Activated naive CD4-positive, alpha-beta T cell treated with anti-CD3 and anti-CD28 coated beads, Interleukin-2, amount 10 ng/mL, durations not matched to agents 7 days and 5 days (primary cell): ENCODE measurements at regions not wholly inside any gene's neighbourhood (a gene's known extent, or its start where the extent isn't known, plus 50 kb on each side); places are given as distances from the start of the nearest gene placed in this dataset.

Experiments used
- CTCF ChIA-PET: fragments of 350-600 bp; sonication (Branson Sonifier 250); formaldehyde crosslinking; loops from one replicate; lab custom pipeline; 2021; ENCODE audit warnings: antibody characterized with exemption; lab: Charles Lee
- DNase-seq: peaks from one replicate; pipeline ENCODE4 v3.0.0-alpha.2; 2020
- H3K27ac Mint-ChIP-seq: one replicate; pipeline ENCODE4 v1.8.0; 2021; ENCODE audit warnings: mild to moderate bottlenecking, moderate library complexity, mixed read lengths
- H3K27me3 Mint-ChIP-seq: one replicate; pipeline ENCODE4 v1.8.0; 2021; ENCODE audit warnings: mild to moderate bottlenecking, mixed read lengths
- H3K36me3 Mint-ChIP-seq: one replicate; pipeline ENCODE4 v1.8.0; 2021; ENCODE audit warnings: mixed read lengths
- H3K4me1 Mint-ChIP-seq: one replicate; pipeline ENCODE4 v1.8.0; 2021; ENCODE audit warnings: mixed read lengths
- H3K4me3 Mint-ChIP-seq: one replicate; pipeline ENCODE4 v1.8.0; 2021; ENCODE audit warnings: mild to moderate bottlenecking, moderate library complexity, mixed read lengths
- H3K9me3 Mint-ChIP-seq: one replicate; pipeline ENCODE4 v1.8.0; 2021; ENCODE audit warnings: mixed read lengths

DNA sequence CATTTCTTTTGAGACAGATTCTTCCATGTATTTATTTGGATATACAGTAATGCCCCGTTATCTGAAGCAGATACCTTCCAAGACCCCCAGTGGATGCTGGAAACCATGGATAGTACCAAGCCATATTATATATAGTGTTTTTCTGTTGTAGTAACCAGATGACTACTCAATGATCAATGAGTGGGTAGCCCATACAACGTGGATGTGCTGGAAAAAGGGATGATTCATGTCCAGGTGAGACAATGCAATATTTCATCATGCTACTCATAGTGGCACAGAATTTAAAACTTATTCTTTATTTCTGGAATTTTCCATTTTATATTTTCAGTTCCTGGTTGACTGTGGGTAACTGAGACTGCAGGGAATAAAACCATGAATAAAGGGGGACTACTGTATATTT lies 427.5 kb downstream of the METTL15 start:
- no peaks in the 10 kb centered on the region for H3K27me3 Mint-ChIP-seq
- CTCF ChIA-PET, result no interaction called here
- DNase-seq, result no peak
- H3K36me3 Mint-ChIP-seq, result no peaks in the 10 kb centered on the region
- H3K4me3 Mint-ChIP-seq, result no peak overlapping the region
- H3K4me1 Mint-ChIP-seq, result no peaks in the 10 kb centered on the region
- H3K27ac Mint-ChIP-seq, result no peak overlapping the region
- H3K9me3 Mint-ChIP-seq, result no peaks in the 10 kb centered on the region

DNA sequence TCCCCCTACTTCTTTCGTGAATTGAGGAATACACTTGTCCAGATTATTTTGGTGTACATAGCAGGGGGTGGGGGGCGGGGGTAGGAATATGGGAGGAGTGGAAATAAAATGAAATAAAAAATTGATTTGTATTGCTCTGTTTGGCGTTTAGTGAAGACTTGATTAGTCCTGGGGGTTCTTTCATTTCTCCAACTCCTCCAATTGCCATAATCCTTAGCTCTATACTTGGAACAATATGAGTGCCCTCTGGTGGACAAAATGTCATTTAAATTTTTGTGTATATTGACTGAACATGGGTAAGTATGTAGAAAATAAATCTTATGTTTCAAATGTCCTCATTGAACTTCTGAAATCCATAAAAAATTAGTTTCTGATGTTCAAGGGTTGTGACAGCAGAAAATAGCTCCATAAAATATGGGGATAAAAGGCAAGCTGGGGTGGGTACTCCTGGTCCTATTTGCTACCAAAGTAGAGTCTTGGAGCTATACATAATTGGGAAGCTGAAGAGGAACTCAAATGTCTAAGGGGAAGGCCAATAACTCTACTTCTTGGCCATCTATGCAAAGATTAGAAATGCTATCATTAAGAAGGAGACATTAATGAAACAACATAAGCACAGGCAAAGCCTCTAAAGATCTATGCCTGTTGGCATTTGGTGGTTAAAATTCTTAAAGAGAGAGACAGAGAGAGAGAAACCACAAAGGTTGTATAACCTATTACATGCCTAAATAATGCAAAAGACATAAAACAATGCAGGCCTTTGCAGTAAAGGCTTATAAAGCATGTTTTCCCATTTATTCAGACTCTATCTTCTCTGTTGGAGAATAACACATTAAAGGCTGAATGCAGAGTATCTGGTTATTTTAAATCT lies 421.6 kb downstream of the METTL15 start:
- no peaks in the 10 kb centered on the region for H3K36me3 Mint-ChIP-seq
- no peaks in the 10 kb centered on the region for H3K4me1 Mint-ChIP-seq
- CTCF ChIA-PET, result interaction anchor here (1.0 to 3.7 kb wide), 3 partner anchors 13 to 833 kb away, joined by 4 to 33 read pairs (median 6); partner anchors contain the start of gene BDNF
- DNase-seq, result no peak
- no peak overlapping the region for H3K27ac Mint-ChIP-seq
- H3K9me3 Mint-ChIP-seq, result peaks cover 10% of the 10 kb centered on the region
- H3K4me3 Mint-ChIP-seq, result no peak overlapping the region
- H3K27me3 Mint-ChIP-seq, result no peaks in the 10 kb centered on the region

DNA sequence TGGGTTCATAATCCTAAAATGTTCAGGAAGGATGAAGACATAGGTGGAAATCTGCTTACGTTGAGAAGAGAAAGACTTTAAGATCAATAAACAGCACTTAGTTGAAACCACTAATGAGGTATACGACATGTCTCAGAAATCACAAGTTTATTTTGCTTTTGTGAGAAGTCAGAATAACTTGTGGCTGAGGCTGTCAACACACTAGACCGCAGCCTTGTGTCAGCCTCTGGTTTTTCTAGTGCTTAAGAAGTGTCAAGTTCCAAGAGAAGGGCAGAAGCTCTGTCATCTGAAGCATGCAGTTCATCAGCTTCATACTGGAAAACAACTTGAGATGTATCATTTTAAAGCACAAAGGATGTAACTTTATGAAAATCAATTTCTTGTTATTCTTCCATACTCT lies 420.9 kb downstream of the METTL15 start:
- H3K4me1 Mint-ChIP-seq, result no peaks in the 10 kb centered on the region
- H3K27ac Mint-ChIP-seq, result no peak overlapping the region
- no peaks in the 10 kb centered on the region for H3K36me3 Mint-ChIP-seq
- peaks cover 15% of the 10 kb centered on the region for H3K9me3 Mint-ChIP-seq
- H3K4me3 Mint-ChIP-seq, result no peak overlapping the region
- CTCF ChIA-PET, result interaction anchor here (1.0 to 3.7 kb wide), 3 partner anchors 12 to 832 kb away, joined by 4 to 33 read pairs (median 6); partner anchors contain the start of gene BDNF
- no peaks in the 10 kb centered on the region for H3K27me3 Mint-ChIP-seq
- no peak for DNase-seq

DNA sequence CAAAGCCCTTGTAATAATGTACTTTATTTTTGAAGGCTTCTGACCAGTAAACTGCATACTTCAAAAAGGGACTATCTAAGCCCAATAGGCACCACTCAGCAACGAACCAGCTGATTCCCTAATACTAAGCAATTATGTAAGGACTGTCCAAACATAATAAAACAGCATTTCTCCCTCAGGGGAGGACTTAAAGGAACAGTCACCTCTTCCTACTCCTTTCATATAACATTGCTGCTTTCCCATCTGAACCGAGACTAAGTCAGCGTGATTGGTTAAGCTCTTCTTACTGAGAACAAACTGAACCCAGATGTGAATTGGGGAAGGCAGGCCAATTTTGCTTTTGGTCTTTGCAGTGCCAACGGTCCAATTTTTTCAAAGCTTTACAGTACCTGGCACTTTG lies 420.0 kb downstream of the METTL15 start:
- CTCF ChIA-PET, result interaction anchor here (3.7 kb wide), 1 partner anchor 829 kb away, joined by 33 read pairs; the partner anchor contains the start of gene BDNF
- Mint-ChIP-seq H3K9me3 (peaks cover 15% of the 10 kb centered on the region), H3K27ac (no peak overlapping the region), H3K36me3 (no peaks in the 10 kb centered on the region), H3K4me1 (no peaks in the 10 kb centered on the region), H3K27me3 (no peaks in the 10 kb centered on the region), H3K4me3 (no peak overlapping the region)
- DNase-seq, result no peak

DNA sequence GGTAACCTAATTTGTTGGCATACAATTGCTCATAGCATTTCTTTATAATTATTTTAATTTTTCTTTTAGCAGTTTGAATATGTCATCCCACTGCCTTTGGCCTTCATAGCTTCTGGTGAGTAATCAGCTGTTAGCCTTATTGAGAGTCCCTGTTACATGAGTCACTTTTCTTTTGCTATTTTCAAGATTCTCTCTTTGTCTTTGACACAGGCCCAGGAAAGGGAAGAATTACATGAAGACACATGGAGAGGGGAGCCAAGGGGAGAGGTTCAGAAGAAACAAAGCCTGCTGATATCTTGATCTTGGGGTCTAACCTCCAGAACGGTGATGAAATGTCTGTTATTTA lies 418.2 kb downstream of the METTL15 start:
- Mint-ChIP-seq H3K27me3 (no peaks in the 10 kb centered on the region), H3K4me1 (no peaks in the 10 kb centered on the region), H3K27ac (no peak overlapping the region), H3K9me3 (peaks cover 15% of the 10 kb centered on the region), H3K4me3 (no peak overlapping the region), H3K36me3 (no peaks in the 10 kb centered on the region)
- no peak for DNase-seq
- CTCF ChIA-PET, result interaction anchor here (0.8 kb wide), 1 partner anchor 624 kb away, joined by 3 read pairs; no protein-coding TSS in a partner anchor

DNA sequence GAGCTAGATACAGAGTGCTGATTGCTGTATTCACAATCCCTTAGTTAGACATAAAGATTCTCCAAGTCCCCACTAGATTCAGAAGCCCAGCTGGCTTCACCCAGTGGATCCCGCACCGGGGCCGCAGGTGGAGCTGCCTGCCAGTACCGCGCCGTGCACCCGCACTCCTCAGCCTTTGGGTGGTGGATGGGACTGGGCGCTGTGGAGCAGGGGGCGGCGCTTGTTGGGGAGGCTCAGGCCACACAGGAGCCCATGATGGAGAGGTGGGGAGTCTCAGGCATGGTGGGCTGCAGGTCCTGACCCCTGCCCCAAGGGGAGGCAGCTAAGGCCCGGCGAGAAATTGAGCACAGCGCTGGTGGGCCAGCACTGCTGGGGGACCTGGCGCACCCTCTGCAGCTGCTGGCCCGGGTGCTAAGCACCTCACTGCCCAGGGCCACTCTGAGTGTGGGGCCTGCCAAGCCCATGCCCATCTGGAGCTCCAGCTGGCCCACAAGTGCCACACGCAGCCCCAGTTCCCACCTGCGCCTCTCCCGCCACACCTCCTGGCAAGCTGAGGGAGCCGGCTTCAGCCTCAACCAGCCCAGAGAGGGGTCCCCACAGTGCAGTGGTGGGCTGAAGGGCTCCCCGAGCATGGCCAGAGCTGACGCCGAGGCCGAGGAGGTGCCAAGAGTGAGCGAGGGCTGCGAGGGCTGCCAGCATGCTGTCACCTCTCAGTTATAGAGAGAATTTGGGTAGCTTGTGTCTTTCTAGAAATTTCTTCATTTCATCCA lies 417.6 kb downstream of the METTL15 start:
- CTCF ChIA-PET, result no interaction called here
- Mint-ChIP-seq H3K27me3 (no peaks in the 10 kb centered on the region), H3K4me1 (no peaks in the 10 kb centered on the region), H3K9me3 (peaks cover 15% of the 10 kb centered on the region), H3K27ac (no peak overlapping the region), H3K36me3 (no peaks in the 10 kb centered on the region), H3K4me3 (no peak overlapping the region)
- DNase-seq, result no peak

DNA sequence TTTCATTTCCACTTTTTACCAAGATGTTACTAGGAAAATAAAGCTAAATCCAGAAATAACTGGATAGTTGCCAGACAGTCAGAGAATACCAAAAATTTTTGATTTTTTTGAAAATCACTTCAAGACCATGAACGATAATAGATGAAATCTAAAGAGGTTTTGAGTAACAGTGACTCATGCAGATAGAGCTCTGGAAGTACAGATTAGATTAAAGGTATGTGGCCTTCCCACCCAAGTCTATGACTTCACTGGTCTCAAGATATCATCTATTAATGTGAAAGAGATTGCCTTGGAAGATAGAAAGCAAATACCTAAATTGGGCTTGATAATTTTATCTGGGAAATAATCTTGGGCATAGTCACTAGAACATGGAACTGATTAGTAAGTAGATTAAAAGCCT lies 415.9 kb downstream of the METTL15 start:
- no peak overlapping the region for H3K4me3 Mint-ChIP-seq
- no peaks in the 10 kb centered on the region for H3K36me3 Mint-ChIP-seq
- DNase-seq, result no peak
- no peaks in the 10 kb centered on the region for H3K27me3 Mint-ChIP-seq
- peaks cover 15% of the 10 kb centered on the region for H3K9me3 Mint-ChIP-seq
- no peak overlapping the region for H3K27ac Mint-ChIP-seq
- CTCF ChIA-PET, result no interaction called here
- no peaks in the 10 kb centered on the region for H3K4me1 Mint-ChIP-seq

DNA sequence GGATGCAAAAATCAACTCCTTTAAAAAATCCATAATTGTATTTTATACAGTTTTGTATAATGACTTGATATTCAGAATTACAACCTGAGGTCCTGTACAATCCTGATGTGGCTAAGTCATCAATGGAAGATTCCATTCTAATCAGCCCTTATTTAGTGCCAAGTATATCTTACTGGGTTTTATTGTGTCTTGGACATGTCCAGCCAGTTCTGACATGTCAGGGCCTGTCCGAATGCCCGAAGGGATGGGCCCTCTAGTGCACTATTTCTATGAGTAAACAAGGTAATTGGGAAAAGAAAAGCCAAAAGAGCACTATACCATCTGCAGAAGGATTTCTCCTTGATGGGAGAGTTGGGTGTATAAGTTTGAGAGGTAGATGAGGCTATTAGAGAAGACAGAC lies 412.9 kb downstream of the METTL15 start:
- Mint-ChIP-seq H3K4me1 (no peaks in the 10 kb centered on the region), H3K27ac (no peak overlapping the region), H3K4me3 (no peak overlapping the region), H3K27me3 (no peaks in the 10 kb centered on the region), H3K36me3 (no peaks in the 10 kb centered on the region), H3K9me3 (peaks cover 9% of the 10 kb centered on the region)
- CTCF ChIA-PET, result no interaction called here
- DNase-seq, result no peak

DNA sequence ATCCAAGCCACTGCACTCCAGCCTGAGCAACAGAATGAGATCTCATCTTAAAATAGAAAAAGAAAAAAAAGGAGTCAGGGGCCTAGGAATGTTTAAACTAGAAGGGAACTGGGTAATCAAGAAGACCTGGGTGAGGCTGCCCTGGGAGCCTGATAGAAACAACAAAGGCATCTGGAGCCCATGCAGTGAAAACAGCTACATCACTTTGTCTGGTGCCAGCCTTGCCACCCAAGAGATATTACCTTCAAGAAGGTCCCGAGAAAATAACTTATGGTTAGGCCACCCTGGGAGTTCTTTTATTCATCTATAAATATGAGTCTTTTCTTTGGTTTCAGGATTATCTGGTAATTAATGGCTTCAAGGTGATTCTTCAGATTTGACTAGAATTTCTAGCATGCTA lies 412.1 kb downstream of the METTL15 start:
- CTCF ChIA-PET, result no interaction called here
- Mint-ChIP-seq H3K36me3 (no peaks in the 10 kb centered on the region), H3K27ac (no peak overlapping the region), H3K27me3 (no peaks in the 10 kb centered on the region), H3K4me1 (no peaks in the 10 kb centered on the region), H3K4me3 (no peak overlapping the region), H3K9me3 (peaks cover 7% of the 10 kb centered on the region)
- DNase-seq, result no peak

DNA sequence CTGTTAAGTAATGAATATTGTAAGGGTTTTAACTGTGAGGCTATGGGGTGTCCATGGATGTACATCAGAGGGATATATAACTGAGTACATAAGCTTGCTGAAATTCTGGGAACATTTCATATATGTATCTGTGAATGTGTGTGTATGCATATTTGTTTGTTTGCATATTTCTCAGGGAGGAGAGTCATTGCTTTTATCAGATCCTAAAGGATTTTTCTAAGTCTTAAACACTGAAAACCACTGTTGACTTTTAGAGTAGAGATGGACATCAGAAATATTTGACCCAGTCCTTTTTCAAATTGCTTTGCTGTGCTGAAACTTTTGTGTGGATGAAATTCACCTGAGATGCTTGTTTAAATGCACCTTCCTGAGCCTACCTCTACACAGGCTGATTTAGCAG lies 410.6 kb downstream of the METTL15 start:
- no peak overlapping the region for H3K4me3 Mint-ChIP-seq
- CTCF ChIA-PET, result no interaction called here
- H3K27ac Mint-ChIP-seq, result no peak overlapping the region
- no peaks in the 10 kb centered on the region for H3K9me3 Mint-ChIP-seq
- no peaks in the 10 kb centered on the region for H3K36me3 Mint-ChIP-seq
- no peaks in the 10 kb centered on the region for H3K27me3 Mint-ChIP-seq
- no peak for DNase-seq
- H3K4me1 Mint-ChIP-seq, result no peaks in the 10 kb centered on the region

DNA sequence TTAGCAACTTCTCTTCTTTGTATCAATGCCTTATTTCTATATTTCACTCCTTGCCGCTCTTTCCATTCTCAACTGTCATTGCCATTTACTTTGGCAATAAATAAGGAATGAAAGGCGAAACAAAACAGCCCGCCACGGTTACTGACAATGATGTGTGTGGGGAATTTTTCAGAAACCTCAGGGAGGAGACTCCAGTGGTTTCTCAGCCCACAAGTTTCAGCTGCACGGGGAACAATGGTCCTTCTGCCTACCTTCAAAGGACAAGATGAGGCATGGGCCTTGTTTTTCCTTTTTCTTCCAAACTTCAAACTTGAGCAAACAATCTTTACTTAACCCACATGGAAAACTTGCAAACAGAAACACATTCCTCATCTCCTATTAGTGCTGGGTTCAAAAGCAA lies 409.4 kb downstream of the METTL15 start:
- Mint-ChIP-seq H3K4me1 (no peaks in the 10 kb centered on the region), H3K36me3 (no peaks in the 10 kb centered on the region), H3K27ac (no peak overlapping the region), H3K4me3 (no peak overlapping the region), H3K27me3 (no peaks in the 10 kb centered on the region), H3K9me3 (peaks cover 7% of the 10 kb centered on the region)
- CTCF ChIA-PET, result interaction anchor here (1.8 kb wide), 1 partner anchor 12 kb away, joined by 4 read pairs; no protein-coding TSS in a partner anchor
- DNase-seq, result no peak

DNA sequence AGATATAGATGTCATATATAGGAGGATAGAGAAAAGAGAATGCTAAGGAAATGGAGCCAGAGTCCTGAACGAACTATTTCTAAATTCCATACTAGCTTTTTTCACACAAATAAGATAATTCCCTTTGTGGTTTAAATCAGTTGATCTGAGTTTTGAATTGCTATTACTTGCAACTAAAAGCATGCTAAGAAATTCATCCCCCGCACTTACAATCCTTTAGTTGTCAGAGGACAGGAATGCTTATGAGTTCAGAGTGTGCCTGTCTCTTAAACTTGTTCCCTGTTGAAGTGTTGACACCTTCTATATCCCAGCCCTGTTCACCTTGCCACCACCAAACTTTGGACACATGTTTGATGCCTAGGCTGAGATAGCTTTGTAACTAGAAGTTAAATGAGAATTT lies 406.2 kb downstream of the METTL15 start:
- DNase-seq, result no peak

DNA sequence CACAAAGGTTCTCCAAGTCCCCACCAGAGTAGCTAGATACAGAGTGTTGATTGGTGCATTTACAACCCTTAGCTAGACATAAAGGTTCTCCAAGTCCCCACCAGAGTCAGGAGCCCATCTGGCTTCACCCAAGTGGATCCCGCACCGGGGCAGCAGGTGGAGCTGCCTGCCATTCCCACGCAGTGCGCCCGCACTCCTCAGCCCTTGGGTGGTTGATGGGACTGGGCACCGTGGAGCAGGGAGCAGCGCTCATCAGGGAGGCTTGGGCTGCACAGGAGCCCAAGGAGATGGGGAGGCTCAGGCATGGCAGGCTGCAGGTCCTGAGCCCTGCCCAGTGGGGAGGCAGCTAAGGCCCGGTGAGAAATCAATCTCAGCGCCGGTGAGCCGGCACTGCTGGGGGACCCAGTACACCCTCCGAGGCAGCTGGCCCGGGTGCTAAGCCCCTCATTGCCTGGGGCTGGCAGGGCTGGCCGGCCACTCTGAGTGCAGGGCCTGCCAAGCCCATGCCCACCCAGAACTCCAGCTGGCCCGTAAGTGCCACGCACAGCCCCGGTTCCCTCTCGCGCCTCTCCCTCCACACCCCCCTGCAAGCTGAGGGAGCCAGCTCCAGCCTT lies 404.1 kb downstream of the METTL15 start:
- Mint-ChIP-seq H3K27me3 (no peaks in the 10 kb centered on the region), H3K27ac (no peak overlapping the region), H3K36me3 (no peaks in the 10 kb centered on the region), H3K4me3 (no peak overlapping the region), H3K4me1 (no peaks in the 10 kb centered on the region), H3K9me3 (peaks cover 7% of the 10 kb centered on the region)
- CTCF ChIA-PET, result no interaction called here
- no peak for DNase-seq

More for the DNA sequence above, 406.2 kb downstream of the METTL15 start:
- peaks cover 7% of the 10 kb centered on the region for H3K9me3 Mint-ChIP-seq
- H3K27me3 Mint-ChIP-seq, result no peaks in the 10 kb centered on the region
- H3K4me3 Mint-ChIP-seq, result no peak overlapping the region
- no peaks in the 10 kb centered on the region for H3K36me3 Mint-ChIP-seq
- CTCF ChIA-PET, result no interaction called here
- H3K4me1 Mint-ChIP-seq, result no peaks in the 10 kb centered on the region
- H3K27ac Mint-ChIP-seq, result no peak overlapping the region

DNA sequence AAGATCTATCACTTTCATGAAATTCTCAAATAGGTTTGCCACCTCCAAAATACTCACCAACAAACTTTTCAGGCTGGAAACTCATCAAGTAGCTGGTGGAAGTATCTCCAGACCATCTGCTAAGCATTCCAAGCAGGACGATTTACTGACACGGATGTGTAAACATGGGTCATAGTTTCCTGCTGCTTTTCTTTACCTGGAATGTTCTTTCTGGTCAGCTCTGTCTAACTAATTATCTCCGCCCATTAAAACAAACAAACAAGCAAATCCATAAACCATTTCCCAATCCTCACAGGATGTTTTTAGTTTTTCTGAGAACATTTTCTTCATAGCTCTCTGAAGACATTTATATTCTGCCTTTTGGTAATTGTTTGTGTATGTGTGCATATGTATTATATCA lies 397.0 kb downstream of the METTL15 start:
- Mint-ChIP-seq H3K36me3 (no peaks in the 10 kb centered on the region), H3K27me3 (no peaks in the 10 kb centered on the region), H3K9me3 (no peaks in the 10 kb centered on the region), H3K4me1 (no peaks in the 10 kb centered on the region), H3K4me3 (no peak overlapping the region), H3K27ac (no peak overlapping the region)
- DNase-seq, result no peak
- CTCF ChIA-PET, result no interaction called here
